ENCODE measurements at regions not wholly inside any gene's neighbourhood (a gene's known extent, or its start where the extent isn't known, plus 50 kb on each side); places are given as distances from the start of the nearest gene placed in this dataset.
A peak's percentile ranks its signal among the peaks of the same experiment; 100 is the strongest.

DNA sequence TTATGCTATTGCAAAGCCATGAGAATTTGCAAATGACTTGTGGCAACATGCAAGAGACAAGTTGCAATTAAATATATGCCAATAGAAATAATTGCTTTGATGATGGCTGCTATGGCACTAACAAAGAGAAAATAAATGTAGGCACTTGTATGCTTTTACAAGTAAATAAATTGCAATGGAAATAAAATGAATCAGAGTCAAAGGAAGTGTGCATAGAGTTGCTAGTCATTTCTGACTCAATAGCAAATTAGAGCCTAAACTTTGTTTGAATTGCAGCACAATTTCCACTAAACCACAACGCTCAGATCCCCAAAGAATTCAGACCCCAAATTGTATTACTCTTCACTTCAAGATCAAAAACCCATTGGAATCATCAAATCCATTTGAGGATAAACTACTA, 792.1 kb upstream of the ARGLU1 start:
- BruUV-seq (replicated peaks) = no TSS peak
- Histone ChIP-seq H3F3A (ENCODE audit: low read length, unreplicated experiment) (no peaks in the 10 kb centered on the region), H3K4me1 (ENCODE audit: insufficient read depth, low read length) (peaks cover 5% of the 10 kb centered on the region; the same call in 1 of the 2 replicates), H3K4me2 (ENCODE audit: low read length) (no peak overlapping the region), H3K9me2 (replicated peaks; ENCODE audit: low read length) (no peaks in the 10 kb centered on the region), H4K20me1 (ENCODE audit: low read length) (no peaks in the 10 kb centered on the region), H3K4me3 (ENCODE audit: low read length) (no peak overlapping the region), H3K79me2 (ENCODE audit: low read length) (no peaks in the 10 kb centered on the region), H3K9me3 (ENCODE audit: low read length) (no peaks in the 10 kb centered on the region), H3K27me3 (ENCODE audit: low read length) (no peaks in the 10 kb centered on the region), H3K36me3 (ENCODE audit: low read depth, low read length) (no peaks in the 10 kb centered on the region), H3K27ac (ENCODE audit: low read length) (no peak overlapping the region), H3K9ac (ENCODE audit: low read length) (no peak overlapping the region), H2AFZ (ENCODE audit: low read length) (no peak overlapping the region)
- DNase-seq (peak; percentile 17), ATAC-seq (peak; percentile 50)
- CTCF ChIA-PET = no interaction called here
- intact Hi-C loops (cut with micrococcal nuclease) = no loop called here
- POLR2A ChIA-PET (ENCODE audit: unreplicated experiment) = no interaction called here
- TF ChIP-seq, protein P1, sequence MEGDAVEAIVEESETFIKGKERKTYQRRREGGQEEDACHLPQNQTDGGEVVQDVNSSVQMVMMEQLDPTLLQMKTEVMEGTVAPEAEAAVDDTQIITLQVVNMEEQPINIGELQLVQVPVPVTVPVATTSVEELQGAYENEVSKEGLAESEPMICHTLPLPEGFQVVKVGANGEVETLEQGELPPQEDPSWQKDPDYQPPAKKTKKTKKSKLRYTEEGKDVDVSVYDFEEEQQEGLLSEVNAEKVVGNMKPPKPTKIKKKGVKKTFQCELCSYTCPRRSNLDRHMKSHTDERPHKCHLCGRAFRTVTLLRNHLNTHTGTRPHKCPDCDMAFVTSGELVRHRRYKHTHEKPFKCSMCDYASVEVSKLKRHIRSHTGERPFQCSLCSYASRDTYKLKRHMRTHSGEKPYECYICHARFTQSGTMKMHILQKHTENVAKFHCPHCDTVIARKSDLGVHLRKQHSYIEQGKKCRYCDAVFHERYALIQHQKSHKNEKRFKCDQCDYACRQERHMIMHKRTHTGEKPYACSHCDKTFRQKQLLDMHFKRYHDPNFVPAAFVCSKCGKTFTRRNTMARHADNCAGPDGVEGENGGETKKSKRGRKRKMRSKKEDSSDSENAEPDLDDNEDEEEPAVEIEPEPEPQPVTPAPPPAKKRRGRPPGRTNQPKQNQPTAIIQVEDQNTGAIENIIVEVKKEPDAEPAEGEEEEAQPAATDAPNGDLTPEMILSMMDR (conservative IDR thresholded peaks at IDR 0.05; ENCODE audit: low read depth, low read length) = no peak
- no peak for TF ChIP-seq EZH2phosphoT487 (IDR thresholded peaks at IDR 0.05; ENCODE audit: borderline replicate concordance, low read length)
- TF ChIP-seq EZH2 (IDR thresholded peaks at IDR 0.05; ENCODE audit: low read length, unreplicated experiment) = no peak

DNA sequence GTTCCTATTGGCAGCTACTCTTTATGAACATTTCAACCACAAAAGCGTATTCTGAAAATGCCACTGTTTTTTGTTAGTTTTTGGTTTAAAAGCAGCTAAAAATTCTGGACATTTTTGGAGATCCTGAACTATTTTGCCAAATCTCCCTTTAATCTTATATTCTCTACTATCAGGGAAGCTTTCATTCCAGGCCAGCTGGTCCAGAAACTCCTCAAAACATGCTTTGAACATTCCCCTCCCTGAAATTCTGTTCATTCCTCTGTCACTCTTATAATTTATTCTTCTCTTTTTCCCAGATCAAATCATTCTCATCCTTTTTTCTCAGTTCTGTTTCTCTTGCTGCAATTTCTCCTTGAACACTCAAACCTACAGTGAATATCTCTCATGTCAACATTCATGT, 790.9 kb upstream of the ARGLU1 start:
- ChIA-PET POLR2A (ENCODE audit: unreplicated experiment) (no interaction called here), CTCF (no interaction called here)
- no peak for ATAC-seq
- Histone ChIP-seq H3K79me2 (ENCODE audit: low read length) (no peaks in the 10 kb centered on the region), H2AFZ (ENCODE audit: low read length) (no peak overlapping the region), H3K4me1 (ENCODE audit: insufficient read depth, low read length) (0 out of 2 replicates have a peak, but pooled peaks cover 4% of the 10 kb centered on the region), H3K4me3 (ENCODE audit: low read length) (no peak overlapping the region), H3K27me3 (ENCODE audit: low read length) (no peaks in the 10 kb centered on the region), H3K4me2 (ENCODE audit: low read length) (no peak overlapping the region), H3K9me2 (replicated peaks; ENCODE audit: low read length) (no peaks in the 10 kb centered on the region), H4K20me1 (ENCODE audit: low read length) (no peaks in the 10 kb centered on the region), H3K27ac (ENCODE audit: low read length) (no peak overlapping the region), H3F3A (ENCODE audit: low read length, unreplicated experiment) (no peaks in the 10 kb centered on the region), H3K9me3 (ENCODE audit: low read length) (no peaks in the 10 kb centered on the region), H3K36me3 (ENCODE audit: low read depth, low read length) (no peaks in the 10 kb centered on the region), H3K9ac (ENCODE audit: low read length) (no peak overlapping the region)
- intact Hi-C loops (cut with micrococcal nuclease) = no loop called here
- DNase-seq = no peak
- TF ChIP-seq EZH2phosphoT487 (IDR thresholded peaks at IDR 0.05; ENCODE audit: borderline replicate concordance, low read length) (no peak), EZH2 (IDR thresholded peaks at IDR 0.05; ENCODE audit: low read length, unreplicated experiment) (no peak)
- TF ChIP-seq, protein P1 (conservative IDR thresholded peaks at IDR 0.05; ENCODE audit: low read depth, low read length) = no peak
- BruUV-seq (replicated peaks) = no TSS peak

DNA sequence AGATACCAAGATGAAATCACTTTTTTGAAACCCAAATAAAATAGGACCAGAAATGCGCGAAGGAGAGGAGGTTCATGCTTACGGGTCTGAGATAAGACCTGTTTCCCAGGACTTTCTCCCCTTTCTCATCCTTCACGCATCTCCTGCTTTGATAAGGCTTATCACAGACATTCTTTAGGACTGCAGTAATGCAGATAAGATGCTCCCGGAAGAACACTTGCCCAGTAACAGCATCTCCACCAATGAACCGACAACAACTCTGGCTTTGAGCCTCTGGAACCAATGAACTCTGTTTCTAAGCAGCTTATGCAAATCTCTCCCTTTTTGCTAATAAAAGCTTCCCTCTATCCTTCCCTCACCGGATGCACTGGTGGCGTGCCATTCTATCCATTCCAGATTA, 783.4 kb upstream of the ARGLU1 start:
- H3K27ac ChIP-seq (ENCODE audit: low read length) = no peak overlapping the region
- ATAC-seq (no peak), DNase-seq (no peak)
- no peaks in the 10 kb centered on the region for H3K36me3 ChIP-seq (ENCODE audit: low read depth, low read length)
- H3K79me2 ChIP-seq (ENCODE audit: low read length) = no peaks in the 10 kb centered on the region
- H2AFZ ChIP-seq (ENCODE audit: low read length) = no peak overlapping the region
- no peaks in the 10 kb centered on the region for H4K20me1 ChIP-seq (ENCODE audit: low read length)
- no peaks in the 10 kb centered on the region for H3K27me3 ChIP-seq (ENCODE audit: low read length)
- intact Hi-C loops (cut with micrococcal nuclease) = no loop called here
- no peak overlapping the region for H3K4me3 ChIP-seq (ENCODE audit: low read length)
- no peak overlapping the region for H3K4me2 ChIP-seq (ENCODE audit: low read length)
- BruUV-seq (replicated peaks) = no TSS peak
- H3K9me2 ChIP-seq (replicated peaks; ENCODE audit: low read length) = no peaks in the 10 kb centered on the region
- H3K4me1 ChIP-seq (ENCODE audit: insufficient read depth, low read length) = no peaks in the 10 kb centered on the region
- no peaks in the 10 kb centered on the region for H3K9me3 ChIP-seq (ENCODE audit: low read length)
- TF ChIP-seq EZH2phosphoT487 (IDR thresholded peaks at IDR 0.05; ENCODE audit: borderline replicate concordance, low read length) (no peak), EZH2 (IDR thresholded peaks at IDR 0.05; ENCODE audit: low read length, unreplicated experiment) (no peak)
- TF ChIP-seq, protein P1 (conservative IDR thresholded peaks at IDR 0.05; ENCODE audit: low read depth, low read length) = no peak
- ChIA-PET CTCF (no interaction called here), POLR2A (ENCODE audit: unreplicated experiment) (no interaction called here)
- no peaks in the 10 kb centered on the region for H3F3A ChIP-seq (ENCODE audit: low read length, unreplicated experiment)
- no peak overlapping the region for H3K9ac ChIP-seq (ENCODE audit: low read length)

Data from PC-3 (cell line).